GM06990 (cell line): ENCODE measurements at regions not wholly inside any gene's neighbourhood (a gene's known extent, or its start where the extent isn't known, plus 50 kb on each side); places are given as distances from the start of the nearest gene placed in this dataset.

Source experiments
- DNase-seq: peaks from one replicate; pipeline ENCODE4 v3.0.0-alpha.2; 2011; ENCODE audit not compliant: insufficient read length; ENCODE audit errors: extremely low read depth
- H3K27me3 ChIP-seq: replicated peaks from 2 replicates; pipeline ENCODE4 v1.6.0; 2011; ENCODE audit warnings: low read length; ENCODE audit not compliant: control insufficient read depth, insufficient read depth
- H3K36me3 ChIP-seq: 2 replicates; pipeline ENCODE4 v1.5.1; 2011; ENCODE audit warnings: low read length; ENCODE audit not compliant: control insufficient read depth, insufficient read depth
- H3K4me3 ChIP-seq: replicated peaks from 2 replicates; pipeline ENCODE4 v1.5.1; 2011; ENCODE audit warnings: low read depth, mild to moderate bottlenecking, control low read depth, low read length
- TF ChIP-seq, protein P1 (sequence below): IDR thresholded peaks from 2 replicates; pipeline ENCODE4 v1.5.1; 2011; ENCODE audit warnings: low read length, control low read depth, mild to moderate bottlenecking, inconsistent platforms; ENCODE audit not compliant: insufficient read depth, poor library complexity, severe bottlenecking

DNA sequence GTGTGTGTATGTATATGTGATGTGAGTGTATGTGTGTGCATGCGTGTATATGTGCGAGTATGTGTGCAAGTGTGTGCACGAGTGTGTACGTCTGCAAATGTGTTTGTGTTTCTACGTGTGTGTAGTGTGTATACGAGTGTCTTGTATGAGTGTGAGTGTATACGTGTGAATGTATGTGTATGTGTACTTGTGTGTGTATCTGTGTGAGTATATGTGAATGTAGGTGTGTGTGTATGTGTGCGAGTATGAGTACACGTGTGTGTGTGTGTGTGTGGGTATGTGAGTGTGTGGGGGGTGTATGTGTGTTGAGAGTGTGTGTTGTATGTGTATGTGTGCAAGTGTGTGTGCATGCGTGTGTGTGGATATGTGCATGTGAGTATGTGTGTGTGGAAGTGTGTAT lies 602.0 kb upstream of the CDH4 start:
- TF ChIP-seq, protein P1, sequence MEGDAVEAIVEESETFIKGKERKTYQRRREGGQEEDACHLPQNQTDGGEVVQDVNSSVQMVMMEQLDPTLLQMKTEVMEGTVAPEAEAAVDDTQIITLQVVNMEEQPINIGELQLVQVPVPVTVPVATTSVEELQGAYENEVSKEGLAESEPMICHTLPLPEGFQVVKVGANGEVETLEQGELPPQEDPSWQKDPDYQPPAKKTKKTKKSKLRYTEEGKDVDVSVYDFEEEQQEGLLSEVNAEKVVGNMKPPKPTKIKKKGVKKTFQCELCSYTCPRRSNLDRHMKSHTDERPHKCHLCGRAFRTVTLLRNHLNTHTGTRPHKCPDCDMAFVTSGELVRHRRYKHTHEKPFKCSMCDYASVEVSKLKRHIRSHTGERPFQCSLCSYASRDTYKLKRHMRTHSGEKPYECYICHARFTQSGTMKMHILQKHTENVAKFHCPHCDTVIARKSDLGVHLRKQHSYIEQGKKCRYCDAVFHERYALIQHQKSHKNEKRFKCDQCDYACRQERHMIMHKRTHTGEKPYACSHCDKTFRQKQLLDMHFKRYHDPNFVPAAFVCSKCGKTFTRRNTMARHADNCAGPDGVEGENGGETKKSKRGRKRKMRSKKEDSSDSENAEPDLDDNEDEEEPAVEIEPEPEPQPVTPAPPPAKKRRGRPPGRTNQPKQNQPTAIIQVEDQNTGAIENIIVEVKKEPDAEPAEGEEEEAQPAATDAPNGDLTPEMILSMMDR, result no peak
- Histone ChIP-seq H3K4me3 (no peak overlapping the region), H3K27me3 (no peaks in the 10 kb centered on the region), H3K36me3 (no peaks in the 10 kb centered on the region)
- DNase-seq, result no peak

DNA sequence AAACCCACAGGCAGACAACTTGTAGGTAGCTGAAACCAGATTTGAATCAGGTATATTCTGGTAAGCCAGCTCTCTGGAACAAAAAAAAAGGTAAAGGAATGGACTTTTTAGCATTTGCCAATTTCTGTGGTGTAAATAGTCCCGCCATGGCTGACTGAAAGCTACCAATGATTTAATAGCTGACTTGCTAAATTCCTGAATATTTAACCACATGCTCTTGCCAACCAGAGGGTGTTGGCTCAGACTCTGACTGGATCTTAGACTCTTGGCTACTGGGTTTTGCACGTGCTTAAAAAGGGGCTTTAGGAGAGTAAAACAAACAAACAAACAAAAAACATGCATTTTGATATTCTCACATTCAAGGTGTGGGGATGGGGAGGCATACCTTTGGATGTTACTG lies 600.0 kb upstream of the CDH4 start:
- Histone ChIP-seq H3K4me3 (no peak overlapping the region), H3K36me3 (no peaks in the 10 kb centered on the region), H3K27me3 (no peaks in the 10 kb centered on the region)
- no peak for DNase-seq
- TF ChIP-seq, protein P1, result no peak

DNA sequence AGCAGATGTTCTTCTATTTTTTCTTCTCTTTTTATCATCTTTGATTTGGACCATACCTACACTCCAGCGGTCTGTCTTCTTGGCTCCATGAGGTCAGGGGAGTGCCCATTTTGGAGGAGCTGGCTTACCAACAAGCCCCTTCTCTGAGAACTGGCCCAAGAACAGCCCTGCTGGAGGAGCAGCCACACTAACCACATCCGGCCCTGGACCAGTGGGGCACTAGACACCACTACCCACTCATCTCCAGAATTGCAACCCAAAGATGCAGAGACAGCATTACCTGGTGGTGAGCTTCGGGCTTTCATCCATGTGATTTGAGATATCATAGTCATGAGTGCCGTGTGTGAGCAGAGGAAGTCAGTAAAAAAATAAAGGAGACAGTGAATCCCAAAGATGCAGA lies 599.4 kb upstream of the CDH4 start:
- Histone ChIP-seq H3K4me3 (no peak overlapping the region), H3K36me3 (no peaks in the 10 kb centered on the region), H3K27me3 (no peaks in the 10 kb centered on the region)
- TF ChIP-seq, protein P1, result no peak
- DNase-seq, result no peak

DNA sequence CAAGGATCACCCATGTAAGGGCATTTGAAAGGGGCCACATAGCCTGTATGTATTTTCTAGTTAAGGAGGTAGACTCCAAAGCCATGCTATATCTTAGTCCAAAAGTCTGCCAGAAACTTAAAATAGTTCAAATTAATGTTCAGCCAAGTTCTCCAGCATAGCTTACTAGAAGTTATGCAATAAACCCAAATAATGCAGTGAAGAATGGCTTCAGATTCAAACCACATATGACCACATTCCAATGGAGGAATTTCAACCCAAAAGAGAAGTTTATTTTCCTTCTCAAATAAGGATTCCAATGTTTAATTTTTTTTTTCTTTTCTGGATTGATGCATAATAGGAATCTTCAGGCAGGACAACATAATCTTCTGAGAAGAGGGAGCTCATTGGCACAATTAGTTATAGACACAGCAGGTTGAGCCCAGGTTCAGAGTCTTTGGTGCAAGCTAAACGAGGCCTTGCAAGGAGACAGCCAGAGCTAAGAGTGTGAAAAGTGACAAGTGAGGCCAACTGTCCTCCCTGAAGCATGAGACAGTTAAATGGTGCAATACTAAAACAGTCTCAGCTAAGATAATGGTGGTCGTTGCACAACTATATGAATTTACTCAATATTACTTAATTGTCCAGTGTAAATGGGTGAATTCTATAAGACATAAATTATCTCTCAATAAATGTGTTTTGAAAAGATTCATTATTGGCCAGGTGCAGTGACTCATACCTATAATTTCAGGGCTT lies 598.8 kb upstream of the CDH4 start:
- no peak overlapping the region for H3K4me3 ChIP-seq
- H3K36me3 ChIP-seq, result no peaks in the 10 kb centered on the region
- H3K27me3 ChIP-seq, result no peaks in the 10 kb centered on the region
- no peak for DNase-seq
- TF ChIP-seq, protein P1, result no peak

DNA sequence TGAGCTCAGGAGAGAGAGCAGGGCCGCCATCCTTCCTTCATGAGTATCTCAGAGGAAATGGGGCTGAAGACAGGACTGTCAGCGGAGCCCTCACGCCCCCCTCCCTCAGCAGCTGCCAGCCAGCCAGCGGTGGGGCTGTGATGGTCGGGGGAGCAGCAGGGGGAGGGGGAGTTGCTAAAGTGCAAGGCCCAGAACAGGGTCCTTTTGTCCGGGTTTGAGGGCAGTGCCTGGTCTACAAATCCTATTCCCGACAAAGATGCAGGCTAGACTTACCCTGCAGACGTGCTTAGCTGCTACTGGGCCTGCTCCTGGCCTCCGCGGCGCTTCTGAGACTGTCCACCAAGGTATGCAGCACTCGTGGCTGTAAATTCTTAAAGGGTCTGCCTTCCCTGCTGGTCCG lies 593.4 kb upstream of the CDH4 start:
- TF ChIP-seq, protein P1, result no peak
- Histone ChIP-seq H3K4me3 (no peak overlapping the region), H3K27me3 (no peaks in the 10 kb centered on the region), H3K36me3 (no peaks in the 10 kb centered on the region)
- DNase-seq, result no peak

DNA sequence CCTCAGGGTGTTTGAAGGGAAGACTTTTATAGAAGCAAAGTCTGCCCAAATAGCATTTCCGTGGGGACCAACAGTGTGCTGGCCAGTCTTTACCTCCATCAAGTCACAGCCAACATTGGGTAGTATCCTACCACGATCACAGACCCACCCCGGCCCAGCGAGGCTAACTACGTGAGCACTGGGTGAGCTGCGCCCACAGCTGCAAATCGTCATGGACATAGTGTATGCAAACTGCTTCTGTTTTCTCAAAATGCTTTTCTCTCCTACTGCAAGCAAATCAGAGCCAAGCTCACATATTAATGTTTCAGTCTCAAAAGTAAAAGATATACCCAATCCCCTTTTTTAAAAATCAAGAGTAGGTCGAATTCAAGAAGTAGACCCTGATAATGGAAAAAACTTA lies 592.8 kb upstream of the CDH4 start:
- H3K27me3 ChIP-seq, result no peaks in the 10 kb centered on the region
- H3K4me3 ChIP-seq, result no peak overlapping the region
- TF ChIP-seq, protein P1, result no peak
- no peaks in the 10 kb centered on the region for H3K36me3 ChIP-seq
- no peak for DNase-seq
